ENCODE measurements at regions not wholly inside any gene's neighbourhood (a gene's known extent, or its start where the extent isn't known, plus 50 kb on each side); places are given as distances from the start of the nearest gene placed in this dataset.

GRCh38 chr2:14255135-14255820 lies 377.2 kb upstream of the LRATD1 start:
- DNase-seq (ENCODE audit: low read depth, low spot score): no peak

DNA sequence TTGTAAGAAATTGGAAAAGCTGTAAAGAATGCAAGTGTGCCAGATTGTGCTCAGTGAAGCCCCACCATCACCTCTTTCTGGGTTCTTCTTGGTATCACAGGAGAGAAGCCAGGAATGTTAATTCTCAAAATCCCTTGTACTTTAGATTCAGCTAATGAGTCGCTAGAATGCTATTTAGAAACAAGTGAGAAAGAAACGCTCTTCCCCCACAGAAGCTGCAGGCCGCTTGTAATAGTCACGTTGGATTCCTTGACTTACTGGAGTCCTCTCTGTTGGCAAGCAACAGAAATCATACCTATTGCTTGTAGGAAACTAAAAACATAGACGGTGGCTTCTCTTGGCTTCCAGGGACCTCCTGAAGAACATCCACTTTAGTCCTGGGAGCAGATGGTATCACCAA lies 375.6 kb upstream of the LRATD1 start:
- DNase-seq (ENCODE audit: low read depth, low spot score): no peak

GRCh38 chr2:14257801-14258507 lies 374.6 kb upstream of the LRATD1 start:
- DNase-seq (ENCODE audit: low read depth, low spot score): no peak

DNA sequence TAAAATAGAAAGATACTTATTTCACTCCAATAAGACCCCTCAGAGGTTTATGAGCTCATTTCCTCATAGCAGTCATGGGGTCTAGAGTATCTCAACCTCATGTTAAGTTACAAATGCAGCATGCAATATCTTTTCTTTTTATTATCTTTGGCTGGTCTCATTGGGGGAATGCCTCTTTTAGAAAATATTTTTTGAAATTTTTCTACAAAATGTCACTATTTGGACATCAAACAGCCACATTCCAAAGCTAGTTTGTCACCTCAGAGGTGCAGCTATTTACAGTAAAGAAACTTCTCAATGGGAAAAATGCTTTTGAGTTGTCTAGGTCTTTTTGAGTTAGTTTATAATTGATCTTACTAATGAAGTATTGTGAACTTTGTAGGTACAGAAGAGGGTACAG lies 370.7 kb upstream of the LRATD1 start:
- DNase-seq (ENCODE audit: low read depth, low spot score): no peak

- no peak for DNase-seq (ENCODE audit: low read depth, low spot score)
These were observed 369.5 kb upstream of the LRATD1 start for GRCh38 chr2:14263053-14263452.

GRCh38 chr2:14270036-14270582 lies 362.4 kb upstream of the LRATD1 start:
- DNase-seq (ENCODE audit: low read depth, low spot score): no peak

- DNase-seq (ENCODE audit: low read depth, low spot score): no peak
These were observed 360.0 kb upstream of the LRATD1 start for GRCh38 chr2:14272396-14273075.

DNA sequence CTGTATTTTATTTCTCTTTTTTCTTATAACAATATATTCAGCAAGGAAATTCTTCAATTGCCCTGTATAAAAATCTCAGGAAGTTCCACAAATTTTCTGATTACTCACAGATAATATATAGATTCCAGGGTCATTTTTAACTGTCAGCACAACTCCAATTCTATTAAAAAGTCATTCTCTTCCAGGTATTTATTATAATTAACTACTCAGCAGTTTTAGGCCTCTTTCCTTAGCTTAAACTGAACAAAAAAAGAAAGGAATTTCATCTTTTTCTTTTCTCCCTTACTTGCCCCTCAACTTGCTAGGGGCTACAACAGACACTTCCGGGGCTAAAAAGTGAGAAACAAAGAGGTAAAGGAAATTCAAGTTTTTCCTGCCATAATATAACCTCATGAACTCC lies 358.9 kb upstream of the LRATD1 start:
- DNase-seq (ENCODE audit: low read depth, low spot score): no peak

DNA sequence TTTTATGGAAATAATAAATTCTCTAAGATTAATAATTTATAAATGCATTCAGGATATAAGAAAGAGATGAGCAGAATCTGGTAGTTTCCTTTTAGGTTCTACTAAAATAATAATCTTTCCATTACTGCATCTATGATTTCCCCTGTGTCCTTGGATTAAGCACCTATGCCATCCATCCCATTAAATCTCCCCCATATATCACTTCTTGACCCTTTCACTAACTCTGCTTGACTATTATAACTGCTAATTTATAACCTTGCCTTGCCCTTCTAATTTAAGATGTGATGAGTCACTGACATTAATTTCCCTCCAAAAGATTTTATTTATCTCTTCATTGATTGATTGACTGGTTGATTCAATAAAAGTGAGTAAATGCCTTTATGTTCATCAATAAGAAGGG lies 348.3 kb upstream of the LRATD1 start:
- DNase-seq (ENCODE audit: low read depth, low spot score): no peak

DNA sequence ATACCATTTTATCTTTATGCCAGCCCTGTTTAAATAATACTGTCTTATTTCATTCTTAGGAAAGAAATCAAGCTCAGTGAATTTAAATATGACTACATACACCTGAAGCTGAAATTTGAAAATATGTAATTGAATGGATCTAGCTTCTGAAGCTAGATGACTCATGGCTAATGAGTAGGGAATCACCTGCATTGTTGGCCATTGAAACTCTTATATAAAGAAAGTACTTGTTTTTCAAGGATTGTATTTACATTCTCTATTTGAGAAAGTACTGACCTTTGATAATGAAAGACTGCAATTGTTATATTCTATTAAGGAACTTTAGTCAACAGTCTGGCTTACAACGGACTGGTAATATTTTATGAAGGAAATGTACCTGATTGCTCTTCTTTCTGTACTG lies 346.7 kb upstream of the LRATD1 start:
- no peak for DNase-seq (ENCODE audit: low read depth, low spot score)

GRCh38 chr2:14288016-14288415 lies 344.5 kb upstream of the LRATD1 start:
- DNase-seq (ENCODE audit: low read depth, low spot score): no peak

- no peak for DNase-seq (ENCODE audit: low read depth, low spot score)
These were observed 339.6 kb upstream of the LRATD1 start for GRCh38 chr2:14292964-14293363.

- no peak for DNase-seq (ENCODE audit: low read depth, low spot score)
These were observed 335.2 kb upstream of the LRATD1 start for GRCh38 chr2:14297340-14297739.

DNA sequence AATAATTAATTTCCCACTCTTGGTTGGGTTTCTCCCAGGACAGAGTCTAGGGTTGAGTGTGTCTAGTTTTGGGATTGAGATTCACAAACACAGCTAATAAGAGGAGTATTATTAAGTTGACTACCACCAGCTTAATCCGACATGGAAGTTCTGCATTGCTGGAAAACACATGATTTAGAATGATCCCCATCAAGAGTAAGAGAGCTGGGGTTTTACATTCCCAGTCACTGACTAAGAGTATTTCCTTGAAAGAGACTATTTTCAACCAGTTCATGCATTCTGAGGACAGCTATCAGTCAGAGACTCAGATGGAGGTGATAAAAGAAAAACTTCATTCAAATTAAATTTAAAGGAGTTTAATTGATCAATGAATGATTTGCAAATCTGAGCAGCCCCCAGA lies 334.6 kb upstream of the LRATD1 start:
- DNase-seq (ENCODE audit: low read depth, low spot score): no peak

GRCh38 chr2:14301331-14301730 lies 331.2 kb upstream of the LRATD1 start:
- no peak for DNase-seq (ENCODE audit: low read depth, low spot score)

- no peak for DNase-seq (ENCODE audit: low read depth, low spot score)
These were observed 329.0 kb upstream of the LRATD1 start for GRCh38 chr2:14303366-14304115.

- DNase-seq (ENCODE audit: low read depth, low spot score): no peak
These were observed 328.2 kb upstream of the LRATD1 start for GRCh38 chr2:14304326-14304725.

GRCh38 chr2:14306268-14306861 lies 326.2 kb upstream of the LRATD1 start:
- DNase-seq (ENCODE audit: low read depth, low spot score): no peak

- no peak for DNase-seq (ENCODE audit: low read depth, low spot score)
These were observed 319.2 kb upstream of the LRATD1 start for GRCh38 chr2:14313341-14313740.

DNA sequence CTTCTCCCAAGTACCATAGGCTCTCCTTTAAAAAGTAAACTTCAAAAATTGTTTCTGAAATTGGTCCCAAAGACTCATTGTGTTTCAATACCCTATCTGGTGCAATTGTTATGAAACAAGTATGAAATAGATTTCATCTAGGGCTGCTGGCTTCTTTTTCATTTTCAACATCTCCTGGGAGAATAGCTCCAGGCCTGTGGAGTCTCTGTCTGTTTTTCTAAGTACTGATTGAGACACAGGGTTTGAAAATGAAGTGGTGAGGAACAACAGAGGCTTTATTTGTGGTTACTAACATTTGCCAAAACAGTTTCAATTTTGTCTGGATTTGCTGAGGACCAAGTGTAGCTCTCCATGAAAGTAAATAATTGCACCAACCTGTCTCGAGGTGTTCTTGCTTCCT lies 315.9 kb upstream of the LRATD1 start:
- no peak for DNase-seq (ENCODE audit: low read depth, low spot score)

DNA sequence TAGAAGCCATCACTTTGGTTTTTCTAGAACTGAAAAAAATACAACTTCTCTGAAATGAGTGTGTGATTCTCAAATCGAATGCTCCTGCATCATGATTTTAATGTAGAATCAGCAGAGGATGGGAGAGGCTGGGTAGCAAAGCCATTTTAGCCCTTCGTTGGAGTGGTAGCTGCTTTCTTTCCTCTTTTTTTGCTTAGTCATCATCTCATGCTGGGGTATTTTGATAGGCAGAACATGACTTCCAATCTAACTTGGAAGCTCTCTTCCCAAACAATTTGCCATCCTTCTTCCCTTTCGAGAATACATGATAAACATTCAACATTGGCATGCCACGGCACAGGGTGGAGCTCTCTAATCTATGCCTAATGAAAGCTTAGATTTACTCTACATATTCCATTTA lies 311.2 kb upstream of the LRATD1 start:
- no peak for DNase-seq (ENCODE audit: low read depth, low spot score)

- no peak for DNase-seq (ENCODE audit: low read depth, low spot score)
These were observed 310.2 kb upstream of the LRATD1 start for GRCh38 chr2:14322306-14322705.
